ENCODE measurements at regions not wholly inside any gene's neighbourhood (a gene's known extent, or its start where the extent isn't known, plus 50 kb on each side); places are given as distances from the start of the nearest gene placed in this dataset.

DNA sequence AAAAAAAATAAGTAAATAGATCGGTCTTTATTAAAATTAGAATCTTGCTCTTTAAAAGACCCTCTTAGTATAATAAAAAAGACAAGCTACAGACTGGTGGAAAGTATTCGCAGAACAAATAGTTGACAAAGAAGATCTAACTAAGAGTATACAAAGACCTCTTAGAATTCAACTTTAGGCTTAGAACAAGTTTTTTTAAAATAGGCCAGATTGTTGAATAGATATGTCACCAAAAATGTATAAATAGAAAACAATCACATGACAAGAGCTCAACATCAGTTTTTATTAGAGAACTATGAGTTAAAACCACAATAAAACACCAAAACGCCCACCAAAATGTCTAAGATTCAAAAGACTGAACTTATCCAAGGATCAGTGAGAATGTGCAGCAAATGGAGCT lies 632.7 kb upstream of the PTCHD4 start:
- DNase-seq = no peak
- Mint-ChIP-seq H3K27me3 (no peaks in the 10 kb centered on the region), H3K36me3 (ENCODE audit: low read depth) (no peaks in the 10 kb centered on the region), H3K4me1 (ENCODE audit: low read depth) (no peaks in the 10 kb centered on the region), H3K27ac (no peak overlapping the region), H3K9me3 (peaks cover 8% of the 10 kb centered on the region), H3K4me3 (no peak overlapping the region)

GRCh38 chr6:48736501-48737206 lies 625.7 kb upstream of the PTCHD4 start:
- Mint-ChIP-seq H3K9me3 (peaks cover 11% of the 10 kb centered on the region), H3K27me3 (no peaks in the 10 kb centered on the region), H3K4me1 (ENCODE audit: low read depth) (no peaks in the 10 kb centered on the region), H3K36me3 (ENCODE audit: low read depth) (no peaks in the 10 kb centered on the region), H3K27ac (no peak overlapping the region), H3K4me3 (no peak overlapping the region)
- DNase-seq = no peak

- Mint-ChIP-seq H3K36me3 (ENCODE audit: low read depth) (no peaks in the 10 kb centered on the region), H3K9me3 (peaks cover 11% of the 10 kb centered on the region), H3K4me1 (ENCODE audit: low read depth) (no peaks in the 10 kb centered on the region)
These were observed 624.8 kb upstream of the PTCHD4 start for GRCh38 chr6:48735846-48736245.

DNA sequence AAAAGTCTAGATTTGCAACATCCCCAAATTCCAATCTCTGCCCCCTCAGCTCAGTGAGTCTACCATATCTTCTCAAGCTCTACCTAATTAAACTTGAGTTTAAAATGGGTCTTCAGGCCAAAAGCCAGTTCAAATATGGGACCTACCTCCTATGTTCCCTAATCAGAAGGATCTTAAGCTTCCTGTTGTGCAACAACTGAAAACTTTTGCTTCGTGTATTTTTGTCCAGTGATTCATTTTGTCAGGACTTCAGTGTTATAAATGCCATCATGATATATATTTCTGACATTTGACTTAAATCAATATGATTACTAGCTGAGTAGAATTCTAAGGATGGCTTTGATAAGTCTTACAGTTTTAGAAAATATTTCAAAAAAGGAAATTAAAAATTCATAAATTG lies 622.6 kb upstream of the PTCHD4 start:
- DNase-seq = no peak
- Mint-ChIP-seq H3K4me1 (ENCODE audit: low read depth) (no peaks in the 10 kb centered on the region), H3K27ac (no peak overlapping the region), H3K9me3 (peaks cover 15% of the 10 kb centered on the region), H3K36me3 (ENCODE audit: low read depth) (no peaks in the 10 kb centered on the region), H3K4me3 (no peak overlapping the region), H3K27me3 (no peaks in the 10 kb centered on the region)

More at GRCh38 chr6:48735846-48736245, 624.8 kb upstream of the PTCHD4 start:
- no peak for DNase-seq
- H3K27me3 Mint-ChIP-seq = no peaks in the 10 kb centered on the region
- H3K27ac Mint-ChIP-seq = no peak overlapping the region
- no peak overlapping the region for H3K4me3 Mint-ChIP-seq

DNA sequence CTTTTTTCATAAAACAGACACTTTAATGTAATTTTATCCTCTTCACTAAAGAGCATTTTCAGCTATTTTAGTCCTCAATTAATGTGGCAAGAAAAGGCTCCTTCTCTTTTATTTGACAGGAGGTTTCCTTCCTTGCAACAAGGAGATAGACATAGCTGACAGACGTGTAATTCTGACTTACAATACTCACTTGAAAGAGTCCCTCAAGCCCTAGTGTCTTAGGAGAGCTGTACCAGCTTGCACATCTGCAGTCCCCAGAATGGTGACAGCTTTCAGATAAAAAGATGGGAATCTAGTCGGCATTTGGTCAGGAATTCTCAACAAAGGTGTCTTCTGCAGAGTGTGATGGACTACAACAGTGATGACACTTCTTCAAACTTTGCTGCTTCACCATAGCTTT lies 603.7 kb upstream of the PTCHD4 start:
- peaks cover 3% of the 10 kb centered on the region for H3K9me3 Mint-ChIP-seq
- no peak for DNase-seq
- H3K4me3 Mint-ChIP-seq = no peak overlapping the region
- H3K36me3 Mint-ChIP-seq (ENCODE audit: low read depth) = no peaks in the 10 kb centered on the region
- no peak overlapping the region for H3K27ac Mint-ChIP-seq
- H3K4me1 Mint-ChIP-seq (ENCODE audit: low read depth) = no peaks in the 10 kb centered on the region
- H3K27me3 Mint-ChIP-seq = no peaks in the 10 kb centered on the region

- no peak overlapping the region for H3K27ac Mint-ChIP-seq
- H3K36me3 Mint-ChIP-seq (ENCODE audit: low read depth) = no peaks in the 10 kb centered on the region
- no peaks in the 10 kb centered on the region for H3K4me1 Mint-ChIP-seq (ENCODE audit: low read depth)
- H3K9me3 Mint-ChIP-seq = peaks cover 2% of the 10 kb centered on the region
- no peak overlapping the region for H3K4me3 Mint-ChIP-seq
- no peak for DNase-seq
- no peaks in the 10 kb centered on the region for H3K27me3 Mint-ChIP-seq
These were observed 603.3 kb upstream of the PTCHD4 start for GRCh38 chr6:48714250-48714649.

GRCh38 chr6:48713612-48714011 lies 602.6 kb upstream of the PTCHD4 start:
- Mint-ChIP-seq H3K4me1 (ENCODE audit: low read depth) (no peaks in the 10 kb centered on the region), H3K36me3 (ENCODE audit: low read depth) (no peaks in the 10 kb centered on the region), H3K27ac (no peak overlapping the region), H3K4me3 (no peak overlapping the region), H3K27me3 (no peaks in the 10 kb centered on the region), H3K9me3 (peaks cover 2% of the 10 kb centered on the region)
- DNase-seq = no peak

DNA sequence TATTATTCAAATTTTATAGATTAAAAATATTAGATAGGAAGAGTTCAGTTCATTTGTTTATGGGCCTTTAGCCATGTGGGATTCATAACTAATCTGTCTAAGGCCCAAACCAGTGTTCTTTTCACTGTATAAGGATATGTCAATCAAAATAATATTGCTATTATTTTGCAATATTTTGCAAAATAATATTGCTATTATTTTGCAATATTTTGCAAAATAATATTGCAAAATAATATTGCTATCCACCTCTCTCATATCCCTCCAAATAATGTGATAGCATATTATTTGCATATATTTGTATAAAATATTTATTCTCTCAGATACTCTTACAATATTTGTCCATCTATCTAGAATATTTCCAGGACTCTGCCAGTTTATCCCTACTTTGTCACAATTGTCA lies 595.3 kb upstream of the PTCHD4 start:
- Mint-ChIP-seq H3K4me1 (ENCODE audit: low read depth) (no peaks in the 10 kb centered on the region), H3K4me3 (no peak overlapping the region), H3K9me3 (peaks cover 11% of the 10 kb centered on the region), H3K27me3 (no peaks in the 10 kb centered on the region), H3K36me3 (ENCODE audit: low read depth) (no peaks in the 10 kb centered on the region), H3K27ac (no peak overlapping the region)
- DNase-seq = no peak

- Mint-ChIP-seq H3K27ac (no peak overlapping the region), H3K9me3 (peaks cover 12% of the 10 kb centered on the region), H3K36me3 (ENCODE audit: low read depth) (no peaks in the 10 kb centered on the region), H3K4me1 (ENCODE audit: low read depth) (no peaks in the 10 kb centered on the region), H3K4me3 (no peak overlapping the region), H3K27me3 (no peaks in the 10 kb centered on the region)
- DNase-seq = no peak
These were observed 590.6 kb upstream of the PTCHD4 start for GRCh38 chr6:48701572-48701971.

GRCh38 chr6:48695872-48696271 lies 584.9 kb upstream of the PTCHD4 start:
- H3K27me3 Mint-ChIP-seq = no peaks in the 10 kb centered on the region
- no peak overlapping the region for H3K4me3 Mint-ChIP-seq
- no peaks in the 10 kb centered on the region for H3K4me1 Mint-ChIP-seq (ENCODE audit: low read depth)
- no peak for DNase-seq
- H3K27ac Mint-ChIP-seq = no peak overlapping the region
- H3K9me3 Mint-ChIP-seq = peaks cover 27% of the 10 kb centered on the region
- H3K36me3 Mint-ChIP-seq (ENCODE audit: low read depth) = no peaks in the 10 kb centered on the region

GRCh38 chr6:48691420-48691819 lies 580.4 kb upstream of the PTCHD4 start:
- no peak overlapping the region for H3K27ac Mint-ChIP-seq
- H3K4me1 Mint-ChIP-seq (ENCODE audit: low read depth) = no peaks in the 10 kb centered on the region
- H3K27me3 Mint-ChIP-seq = no peaks in the 10 kb centered on the region
- peaks cover 54% of the 10 kb centered on the region for H3K9me3 Mint-ChIP-seq
- no peaks in the 10 kb centered on the region for H3K36me3 Mint-ChIP-seq (ENCODE audit: low read depth)
- DNase-seq = no peak
- no peak overlapping the region for H3K4me3 Mint-ChIP-seq

- Mint-ChIP-seq H3K36me3 (ENCODE audit: low read depth) (no peaks in the 10 kb centered on the region), H3K9me3 (peaks cover 58% of the 10 kb centered on the region)
These were observed 578.5 kb upstream of the PTCHD4 start for GRCh38 chr6:48689498-48689897.

GRCh38 chr6:48678390-48678789 lies 567.4 kb upstream of the PTCHD4 start:
- DNase-seq = no peak
- Mint-ChIP-seq H3K9me3 (peaks cover 4% of the 10 kb centered on the region), H3K27ac (no peak overlapping the region), H3K27me3 (no peaks in the 10 kb centered on the region), H3K36me3 (ENCODE audit: low read depth) (no peaks in the 10 kb centered on the region), H3K4me3 (no peak overlapping the region), H3K4me1 (ENCODE audit: low read depth) (no peaks in the 10 kb centered on the region)

More at GRCh38 chr6:48689498-48689897, 578.5 kb upstream of the PTCHD4 start:
- no peaks in the 10 kb centered on the region for H3K27me3 Mint-ChIP-seq
- H3K4me3 Mint-ChIP-seq = no peak overlapping the region
- H3K27ac Mint-ChIP-seq = no peak overlapping the region
- H3K4me1 Mint-ChIP-seq (ENCODE audit: low read depth) = no peaks in the 10 kb centered on the region
- DNase-seq = no peak

GRCh38 chr6:48671505-48671904 lies 560.5 kb upstream of the PTCHD4 start:
- H3K27ac Mint-ChIP-seq = no peak overlapping the region
- DNase-seq = no peak
- no peaks in the 10 kb centered on the region for H3K36me3 Mint-ChIP-seq (ENCODE audit: low read depth)
- no peak overlapping the region for H3K4me3 Mint-ChIP-seq
- no peaks in the 10 kb centered on the region for H3K27me3 Mint-ChIP-seq
- peaks cover 3% of the 10 kb centered on the region for H3K9me3 Mint-ChIP-seq
- no peaks in the 10 kb centered on the region for H3K4me1 Mint-ChIP-seq (ENCODE audit: low read depth)

- H3K4me1 Mint-ChIP-seq (ENCODE audit: low read depth) = no peaks in the 10 kb centered on the region
- H3K36me3 Mint-ChIP-seq (ENCODE audit: low read depth) = no peaks in the 10 kb centered on the region
- no peaks in the 10 kb centered on the region for H3K27me3 Mint-ChIP-seq
- DNase-seq = no peak
- H3K9me3 Mint-ChIP-seq = peaks cover 3% of the 10 kb centered on the region
- no peak overlapping the region for H3K4me3 Mint-ChIP-seq
- no peak overlapping the region for H3K27ac Mint-ChIP-seq
These were observed 559.5 kb upstream of the PTCHD4 start for GRCh38 chr6:48670546-48670945.

DNA sequence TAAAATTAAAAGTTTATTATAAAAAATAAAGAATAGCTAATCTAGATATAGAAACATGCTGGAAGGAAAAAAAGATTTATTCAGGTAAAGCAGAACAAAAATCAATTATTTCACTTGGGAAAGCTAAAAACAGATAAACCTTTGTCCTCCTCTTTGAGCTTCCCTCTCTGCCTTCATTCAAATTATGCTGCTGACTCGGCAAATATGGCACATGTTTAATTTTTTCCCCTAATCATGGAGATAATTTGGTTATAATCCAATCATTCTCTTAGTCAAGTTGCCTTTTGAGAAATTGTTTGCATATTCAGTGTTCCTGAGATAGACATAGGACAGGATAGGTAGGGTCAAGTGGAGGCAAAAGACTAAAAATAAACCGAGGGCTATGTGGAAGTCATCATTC lies 556.8 kb upstream of the PTCHD4 start:
- Mint-ChIP-seq H3K36me3 (ENCODE audit: low read depth) (no peaks in the 10 kb centered on the region), H3K4me3 (no peak overlapping the region), H3K27ac (no peak overlapping the region), H3K9me3 (peaks cover 3% of the 10 kb centered on the region), H3K4me1 (ENCODE audit: low read depth) (no peaks in the 10 kb centered on the region), H3K27me3 (no peaks in the 10 kb centered on the region)
- DNase-seq = no peak

All from activated T-cell treated with anti-CD3 and anti-CD28 coated beads, Interleukin-2, amount 50 U/mL, for 24 hours (primary cell).